T-helper 2 cell treated with Interferon-gamma antibody and Interleukin-4, amounts not matched to agents 5 μg/mL and 100 μg/mL, for 36 hours (primary cell): ENCODE measurements at regions not wholly inside any gene's neighbourhood (a gene's known extent, or its start where the extent isn't known, plus 50 kb on each side); places are given as distances from the start of the nearest gene placed in this dataset.
"Not testable (repeated sequence)": the region's sequence is repeated elsewhere in the genome, so short reads cannot be mapped to it uniquely, and the experiment has no call there.

Source experiments
- DNase-seq: peaks from one replicate; pipeline ENCODE4 v3.0.0; 2021; ENCODE audit warnings: low spot score
- H3K27ac Mint-ChIP-seq: one replicate; pipeline ENCODE4 v1.8.0; 2021; ENCODE audit warnings: mild to moderate bottlenecking, mixed read lengths
- H3K27me3 Mint-ChIP-seq: one replicate; pipeline ENCODE4 v1.8.0; 2021; ENCODE audit warnings: low read depth, mixed read lengths
- H3K36me3 Mint-ChIP-seq: one replicate; pipeline ENCODE4 v1.8.0; 2021; ENCODE audit warnings: low read depth, mixed read lengths
- H3K4me1 Mint-ChIP-seq: one replicate; pipeline ENCODE4 v1.8.0; 2021; ENCODE audit warnings: low read depth, mixed read lengths
- H3K4me3 Mint-ChIP-seq: one replicate; pipeline ENCODE4 v1.8.0; 2022; ENCODE audit warnings: mild to moderate bottlenecking, moderate library complexity, mixed read lengths
- H3K9me3 Mint-ChIP-seq: one replicate; pipeline ENCODE4 v1.8.0; 2021; ENCODE audit warnings: mixed read lengths

DNA sequence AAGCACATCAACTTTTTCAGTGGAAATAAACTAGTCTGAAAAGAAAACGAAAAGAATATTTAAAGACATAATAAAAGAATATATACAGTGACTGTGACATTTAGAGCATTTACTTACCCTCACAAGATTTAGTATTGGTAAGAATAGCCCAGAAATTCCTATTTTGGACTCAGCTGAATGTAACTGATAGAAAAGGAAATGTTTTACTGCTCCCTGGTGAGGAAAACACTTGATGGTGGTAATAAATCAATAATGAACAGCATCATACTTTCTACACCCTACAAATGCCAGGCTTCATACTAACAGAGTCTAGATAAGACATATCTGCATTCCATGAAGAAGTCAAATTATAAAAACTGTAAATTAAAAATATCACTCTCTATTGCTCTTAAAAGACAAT, 753.5 kb upstream of the PCDH10 start:
- Mint-ChIP-seq H3K4me3 (no peak overlapping the region), H3K36me3 (no peaks in the 10 kb centered on the region), H3K27me3 (no peaks in the 10 kb centered on the region), H3K27ac (no peak overlapping the region), H3K4me1 (no peaks in the 10 kb centered on the region), H3K9me3 (no peaks in the 10 kb centered on the region)
- DNase-seq, result no peak

DNA sequence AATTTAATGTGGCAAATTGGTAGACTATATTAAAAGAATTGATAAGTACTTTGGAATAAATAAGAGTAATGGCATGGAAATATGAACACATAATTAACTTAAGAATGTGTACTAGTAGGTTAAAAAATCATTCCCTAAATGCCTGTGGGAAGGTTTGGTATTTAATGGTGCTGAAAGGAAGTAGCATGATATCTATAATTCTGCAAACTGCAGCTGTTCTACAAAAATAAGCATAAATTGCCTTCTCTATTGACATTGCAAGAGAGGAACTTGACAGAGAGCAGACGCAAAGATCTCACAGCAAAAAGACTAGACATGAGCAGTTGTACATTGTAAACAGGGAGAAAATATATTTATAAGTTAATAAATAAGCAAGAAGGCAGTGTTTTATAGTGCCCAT, 752.5 kb upstream of the PCDH10 start:
- no peak for DNase-seq
- Mint-ChIP-seq H3K4me3 (no peak overlapping the region), H3K27me3 (no peaks in the 10 kb centered on the region), H3K36me3 (no peaks in the 10 kb centered on the region), H3K4me1 (no peaks in the 10 kb centered on the region), H3K9me3 (no peaks in the 10 kb centered on the region), H3K27ac (no peak overlapping the region)

DNA sequence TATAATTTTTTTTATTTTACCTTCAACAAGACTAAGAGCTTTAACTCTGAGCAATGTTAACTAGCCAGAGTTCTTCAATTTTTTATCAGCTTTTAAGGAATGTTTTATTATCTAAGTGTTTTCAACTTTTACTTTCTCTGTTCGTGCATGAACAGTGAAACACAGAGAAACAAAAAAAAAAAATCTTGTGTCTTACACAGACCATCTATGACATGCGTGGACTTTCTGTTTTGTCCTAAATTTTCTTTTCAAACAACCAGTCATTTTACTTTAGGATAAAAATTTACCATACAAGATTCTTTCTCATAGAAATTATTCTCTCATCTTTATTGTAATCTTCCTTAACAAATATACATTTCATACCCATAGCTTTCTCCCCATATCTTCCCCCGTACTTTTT, 731.9 kb upstream of the PCDH10 start:
- Mint-ChIP-seq H3K27me3 (no peaks in the 10 kb centered on the region), H3K4me1 (no peaks in the 10 kb centered on the region), H3K9me3 (peaks cover 36% of the 10 kb centered on the region), H3K27ac (no peak overlapping the region), H3K4me3 (no peak overlapping the region), H3K36me3 (no peaks in the 10 kb centered on the region)
- DNase-seq, result no peak

DNA sequence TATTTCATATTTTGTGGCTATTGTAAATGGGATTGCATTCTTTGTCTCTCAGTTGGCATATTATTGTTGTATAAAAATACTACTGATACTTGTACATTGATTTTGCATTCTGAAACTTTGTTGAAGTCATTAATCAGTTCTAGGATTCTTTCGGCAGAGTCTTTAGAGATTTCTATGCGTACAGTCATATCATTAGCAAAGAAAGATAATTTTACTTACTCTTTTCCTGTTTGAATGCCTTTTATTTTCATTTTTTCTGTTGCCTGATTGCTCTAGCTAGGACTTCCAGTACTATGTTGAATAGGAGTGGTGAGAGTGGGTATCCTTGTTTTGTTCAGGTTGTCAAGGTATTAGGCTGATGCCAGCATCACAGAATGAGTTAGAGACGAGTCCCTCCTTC, 722.0 kb upstream of the PCDH10 start:
- no peak overlapping the region for H3K27ac Mint-ChIP-seq
- H3K27me3 Mint-ChIP-seq, result no peaks in the 10 kb centered on the region
- no peak for DNase-seq
- H3K4me1 Mint-ChIP-seq, result no peaks in the 10 kb centered on the region
- no peaks in the 10 kb centered on the region for H3K36me3 Mint-ChIP-seq
- peaks cover 3% of the 10 kb centered on the region for H3K9me3 Mint-ChIP-seq
- no peak overlapping the region for H3K4me3 Mint-ChIP-seq

DNA sequence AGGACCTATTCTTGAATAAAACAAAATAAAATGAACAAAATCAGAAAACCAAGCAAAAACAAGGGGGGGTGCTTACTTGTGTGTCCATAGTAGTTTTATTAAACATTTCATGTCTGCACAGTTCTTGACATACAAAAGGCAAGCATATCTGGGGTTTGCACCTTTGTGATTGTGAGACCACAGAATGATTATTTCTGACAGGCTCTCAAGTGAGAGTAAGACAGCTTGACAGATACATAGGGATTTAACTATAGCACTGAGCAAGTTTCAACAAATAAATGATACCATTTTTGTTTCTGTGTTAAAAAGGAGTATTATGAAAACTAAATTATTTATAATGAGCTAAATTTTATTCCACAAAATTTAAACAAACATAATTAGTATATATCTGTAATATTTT, 712.0 kb upstream of the PCDH10 start:
- Mint-ChIP-seq H3K9me3 (no peaks in the 10 kb centered on the region), H3K4me1 (no peaks in the 10 kb centered on the region), H3K4me3 (no peak overlapping the region), H3K36me3 (no peaks in the 10 kb centered on the region), H3K27me3 (no peaks in the 10 kb centered on the region), H3K27ac (no peak overlapping the region)
- no peak for DNase-seq

DNA sequence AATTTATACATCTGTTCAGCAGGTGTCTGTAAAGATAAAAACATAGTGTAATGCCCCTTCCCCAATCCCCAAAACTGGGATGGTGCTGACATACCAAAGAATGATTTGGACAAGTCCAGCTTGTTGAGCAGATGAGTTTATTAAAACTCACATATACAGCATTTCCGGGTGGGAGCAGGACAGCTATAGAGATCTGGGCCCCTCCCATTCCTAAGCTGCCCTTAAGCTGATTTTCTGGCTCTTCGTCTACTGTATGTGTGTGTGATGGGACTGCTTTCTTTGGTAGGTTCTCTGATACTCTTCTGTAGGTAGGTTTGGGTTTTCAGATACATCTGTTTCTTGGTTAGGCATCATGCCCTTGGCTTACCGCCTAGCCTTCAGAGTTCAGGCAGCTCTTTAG, 703.7 kb upstream of the PCDH10 start:
- Mint-ChIP-seq H3K27ac (no peak overlapping the region), H3K27me3 (no peaks in the 10 kb centered on the region), H3K4me1 (no peaks in the 10 kb centered on the region), H3K36me3 (no peaks in the 10 kb centered on the region), H3K9me3 (peaks cover 4% of the 10 kb centered on the region), H3K4me3 (no peak overlapping the region)
- no peak for DNase-seq

DNA sequence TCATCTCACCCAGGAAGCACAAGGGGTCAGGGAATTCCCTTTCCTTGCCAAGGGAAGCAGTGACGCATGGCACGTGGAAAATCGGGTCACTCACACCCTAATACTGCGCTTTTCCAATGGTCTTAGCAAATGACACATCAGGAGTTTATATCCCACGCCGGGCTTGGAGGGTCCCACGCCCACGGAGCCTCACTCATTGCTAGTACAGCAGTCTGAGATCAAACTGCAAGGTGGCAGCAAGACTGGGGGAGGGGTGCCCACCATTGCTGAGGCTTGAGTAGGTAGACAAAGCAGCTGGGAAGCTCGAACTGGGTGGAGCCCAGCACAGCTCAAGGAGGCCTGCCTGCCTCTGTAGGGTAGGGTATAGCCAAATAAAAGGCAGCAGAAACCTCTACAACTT, 691.1 kb upstream of the PCDH10 start:
- H3K9me3 Mint-ChIP-seq, result peaks cover 15% of the 10 kb centered on the region
- H3K36me3 Mint-ChIP-seq, DNase-seq, H3K27ac Mint-ChIP-seq, H3K27me3 Mint-ChIP-seq, H3K4me3 Mint-ChIP-seq, H3K4me1 Mint-ChIP-seq: not testable (repeated sequence)

DNA sequence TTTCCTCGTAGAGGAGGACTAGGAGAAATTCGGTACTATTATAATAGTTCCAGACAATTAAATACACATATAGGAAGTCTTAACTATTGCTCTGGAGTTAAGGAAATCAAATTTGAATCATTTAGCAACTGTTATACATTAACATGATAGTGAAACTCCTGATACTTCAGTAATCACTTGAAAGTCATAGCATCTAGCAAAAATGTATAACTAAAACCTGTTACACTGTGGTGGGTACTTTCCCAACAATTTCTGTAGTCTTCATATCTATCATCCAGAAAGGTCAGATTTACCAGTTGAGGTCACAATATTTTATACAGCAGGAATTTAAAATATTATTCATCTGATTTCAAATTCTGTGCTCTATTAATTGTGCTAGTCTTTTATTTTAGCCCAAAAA, 669.6 kb upstream of the PCDH10 start:
- H3K4me1 Mint-ChIP-seq, result no peaks in the 10 kb centered on the region

DNA sequence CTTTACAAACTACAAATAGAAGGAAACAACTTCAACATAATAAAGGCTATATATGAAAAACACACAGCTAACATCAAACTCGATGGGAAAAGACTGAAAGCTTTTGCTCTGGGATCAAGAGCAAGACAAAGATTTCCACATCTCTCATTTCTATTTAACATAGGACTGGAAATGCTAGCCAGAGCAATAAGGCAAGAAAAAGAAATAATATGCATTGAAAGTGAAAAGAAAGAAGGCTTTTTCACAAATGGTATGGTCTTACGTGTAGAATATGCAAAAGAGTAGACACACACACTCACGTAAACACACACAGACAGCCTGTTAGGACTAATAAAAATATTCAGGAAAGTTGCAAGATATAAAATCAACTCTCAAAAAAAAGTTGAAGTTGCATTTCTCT, 660.5 kb upstream of the PCDH10 start:
- Mint-ChIP-seq H3K36me3 (no peaks in the 10 kb centered on the region), H3K4me1 (no peaks in the 10 kb centered on the region), H3K9me3 (peaks cover 8% of the 10 kb centered on the region), H3K4me3 (no peak overlapping the region), H3K27ac (no peak overlapping the region), H3K27me3 (no peaks in the 10 kb centered on the region)
- no peak for DNase-seq

More for the DNA sequence above, 669.6 kb upstream of the PCDH10 start:
- Mint-ChIP-seq H3K36me3 (no peaks in the 10 kb centered on the region), H3K27me3 (no peaks in the 10 kb centered on the region), H3K9me3 (peaks cover 8% of the 10 kb centered on the region), H3K27ac (no peak overlapping the region), H3K4me3 (no peak overlapping the region)
- DNase-seq, result no peak

DNA sequence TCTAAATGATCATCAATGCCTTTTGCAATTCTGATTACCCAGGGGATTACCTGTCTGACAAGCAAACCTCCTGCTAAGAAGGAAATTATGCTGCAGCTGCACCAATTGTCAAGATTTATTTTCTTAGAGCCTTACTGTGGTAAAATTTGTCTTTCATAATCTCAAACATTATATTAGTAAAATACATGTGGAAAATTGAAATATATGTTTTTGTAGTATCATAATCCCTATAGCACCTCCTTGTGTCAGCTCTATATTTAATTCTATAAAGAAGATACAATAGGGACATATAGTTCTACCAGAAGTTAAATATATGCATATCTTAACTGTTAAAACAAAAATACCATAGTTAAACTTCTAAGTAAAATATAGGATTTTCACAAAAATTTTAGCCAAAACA, 655.6 kb upstream of the PCDH10 start:
- H3K4me3 Mint-ChIP-seq, result no peak overlapping the region
- no peak overlapping the region for H3K27ac Mint-ChIP-seq
- no peaks in the 10 kb centered on the region for H3K36me3 Mint-ChIP-seq
- H3K4me1 Mint-ChIP-seq, result no peaks in the 10 kb centered on the region
- no peak for DNase-seq
- no peaks in the 10 kb centered on the region for H3K27me3 Mint-ChIP-seq
- H3K9me3 Mint-ChIP-seq, result no peaks in the 10 kb centered on the region

DNA sequence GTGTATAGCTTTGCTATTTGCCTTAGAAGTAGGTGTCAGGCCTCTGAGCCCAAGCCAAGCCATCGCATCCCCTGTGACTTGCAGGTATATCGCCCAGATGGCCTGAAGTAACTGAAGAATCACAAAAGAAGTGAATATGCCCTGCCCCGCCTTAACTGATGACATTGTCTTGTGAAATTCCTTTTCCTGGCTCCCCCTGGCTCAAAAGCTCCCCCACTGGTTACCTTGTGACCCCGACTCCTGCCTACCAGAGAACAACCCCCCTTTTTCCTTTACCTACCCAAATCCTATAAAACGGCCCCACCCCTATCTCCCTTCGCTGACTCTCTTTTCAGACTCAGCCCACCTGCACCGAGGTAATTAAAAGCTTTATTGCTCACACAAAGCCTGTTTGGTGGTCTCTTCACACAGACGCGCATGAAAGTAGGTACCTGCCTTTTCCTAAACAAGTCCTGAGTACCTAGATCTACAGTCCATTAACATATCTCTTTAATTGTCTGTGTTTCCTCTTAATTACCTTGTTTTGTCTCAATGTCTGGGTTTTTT, 653.8 kb upstream of the PCDH10 start:
- DNase-seq, H3K9me3 Mint-ChIP-seq, H3K27ac Mint-ChIP-seq, H3K4me3 Mint-ChIP-seq, H3K36me3 Mint-ChIP-seq, H3K4me1 Mint-ChIP-seq, H3K27me3 Mint-ChIP-seq: not testable (repeated sequence)

DNA sequence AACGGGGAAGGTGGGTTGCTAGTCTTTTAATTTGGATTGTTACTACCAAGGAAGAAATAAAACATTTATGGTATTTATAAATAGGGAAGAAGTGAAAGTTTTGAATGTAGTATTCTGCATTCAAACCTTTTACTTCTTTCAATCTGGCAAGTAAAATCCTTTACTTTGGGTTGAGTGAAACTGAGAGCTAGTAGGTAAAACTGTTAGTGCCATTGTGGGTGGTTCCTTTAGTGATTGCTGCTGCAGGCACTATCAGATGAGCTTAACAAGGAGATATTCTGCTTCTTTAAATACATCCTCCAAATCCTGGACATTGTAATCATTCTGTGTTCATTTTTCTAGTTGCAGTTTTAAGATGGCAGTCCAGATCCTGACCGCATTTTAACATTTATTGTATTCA, 650.9 kb upstream of the PCDH10 start:
- Mint-ChIP-seq H3K27me3 (no peaks in the 10 kb centered on the region), H3K36me3 (no peaks in the 10 kb centered on the region), H3K27ac (no peak overlapping the region), H3K4me3 (no peak overlapping the region), H3K4me1 (no peaks in the 10 kb centered on the region), H3K9me3 (peaks cover 1% of the 10 kb centered on the region)
- DNase-seq, result no peak

DNA sequence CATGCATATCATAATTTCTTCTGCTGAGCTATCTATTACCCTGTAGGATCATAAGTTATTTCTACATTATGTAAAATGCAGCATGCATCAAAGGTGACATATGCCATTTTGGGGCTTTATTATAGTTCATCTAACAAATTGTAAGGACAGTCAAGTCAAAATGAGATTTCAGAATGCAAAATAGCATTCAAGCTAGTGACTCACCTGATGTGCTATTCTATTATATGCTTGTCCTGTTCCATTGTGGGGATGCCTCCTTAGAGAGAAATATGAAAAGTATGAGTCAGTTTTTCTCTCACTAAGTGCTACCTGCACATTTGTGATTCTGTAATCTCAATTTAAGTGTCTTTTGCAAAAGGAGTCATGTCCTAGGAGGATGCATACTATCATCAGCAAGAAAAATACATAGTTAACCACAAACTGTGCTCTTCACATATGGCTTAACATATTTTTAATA, 647.0 kb upstream of the PCDH10 start:
- H3K4me3 Mint-ChIP-seq, result no peak overlapping the region
- no peaks in the 10 kb centered on the region for H3K4me1 Mint-ChIP-seq
- H3K9me3 Mint-ChIP-seq, result peaks cover 9% of the 10 kb centered on the region
- no peaks in the 10 kb centered on the region for H3K27me3 Mint-ChIP-seq
- DNase-seq, result no peak
- no peak overlapping the region for H3K27ac Mint-ChIP-seq
- no peaks in the 10 kb centered on the region for H3K36me3 Mint-ChIP-seq

DNA sequence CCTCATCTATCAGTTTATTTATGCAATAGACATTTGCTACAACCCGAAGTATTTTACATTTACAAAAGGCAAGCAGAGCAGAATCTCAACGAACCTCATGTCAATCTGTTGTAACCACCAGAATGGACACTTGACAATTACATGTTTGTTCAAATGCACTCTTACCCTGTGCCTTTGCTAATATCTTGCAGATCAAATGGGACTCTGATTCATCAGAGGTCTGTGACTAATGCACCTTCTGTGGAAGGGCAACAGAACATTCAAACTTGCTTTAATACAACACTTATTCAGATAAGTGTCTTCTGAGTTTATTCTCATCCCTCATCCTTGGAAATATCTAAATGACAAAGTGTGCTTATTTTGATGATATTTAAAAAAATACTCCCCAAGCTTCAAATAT, 644.7 kb upstream of the PCDH10 start:
- H3K36me3 Mint-ChIP-seq, result no peaks in the 10 kb centered on the region
- no peaks in the 10 kb centered on the region for H3K27me3 Mint-ChIP-seq
- H3K4me1 Mint-ChIP-seq, result no peaks in the 10 kb centered on the region
- no peak for DNase-seq
- no peak overlapping the region for H3K27ac Mint-ChIP-seq
- H3K4me3 Mint-ChIP-seq, result no peak overlapping the region
- peaks cover 9% of the 10 kb centered on the region for H3K9me3 Mint-ChIP-seq

DNA sequence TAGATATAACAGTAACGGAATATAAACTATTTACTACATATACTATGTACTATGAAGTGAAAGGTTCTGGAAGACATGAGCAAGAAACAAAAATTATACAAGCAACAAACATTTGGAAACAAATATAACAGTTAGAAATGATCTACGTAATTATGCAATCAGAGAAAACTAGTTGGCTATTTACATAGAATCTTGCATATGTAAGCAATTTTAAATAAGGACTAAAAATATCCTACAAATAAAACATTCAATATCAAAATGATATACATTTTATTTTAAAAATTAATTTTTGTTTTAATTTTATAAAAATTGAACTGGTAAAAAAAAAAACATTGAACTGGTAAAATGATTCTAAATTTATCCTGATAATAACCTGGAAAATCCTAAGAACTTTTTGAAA, 642.5 kb upstream of the PCDH10 start:
- peaks cover 12% of the 10 kb centered on the region for H3K9me3 Mint-ChIP-seq
- no peak overlapping the region for H3K27ac Mint-ChIP-seq
- H3K36me3 Mint-ChIP-seq, result no peaks in the 10 kb centered on the region
- no peak overlapping the region for H3K4me3 Mint-ChIP-seq
- no peaks in the 10 kb centered on the region for H3K27me3 Mint-ChIP-seq
- DNase-seq, result no peak
- no peaks in the 10 kb centered on the region for H3K4me1 Mint-ChIP-seq
